Skeletal muscle tissue (tissue), 3 donors: ENCODE measurements at regions not wholly inside any gene's neighbourhood (a gene's known extent, or its start where the extent isn't known, plus 50 kb on each side); places are given as distances from the start of the nearest gene placed in this dataset.
"Not testable (repeated sequence)": the region's sequence is repeated elsewhere in the genome, so short reads cannot be mapped to it uniquely, and the experiment has no call there.

Experiments used
- H3K27ac ChIP-seq: one replicate; pipeline ENCODE4 v1.7.0; 2013; ENCODE audit warnings: mild to moderate bottlenecking, low read depth, low read length, inconsistent platforms
- H3K27me3 ChIP-seq, 3 donors: one replicate each; pipeline ENCODE4 v1.7.0; 2013; ENCODE audit warnings: low read length in 3 of 3; ENCODE audit not compliant: control insufficient read depth in 3 of 3, insufficient read depth in 3 of 3
- H3K36me3 ChIP-seq, 3 donors: one replicate each; pipeline ENCODE4 v1.7.0; 2013; ENCODE audit warnings: low read length in 3 of 3; ENCODE audit not compliant: control insufficient read depth in 3 of 3, insufficient read depth in 3 of 3
- H3K4me1 ChIP-seq, 3 donors: one replicate each; pipeline ENCODE4 v1.7.0; 2013; ENCODE audit warnings: low read length in 3 of 3, mild to moderate bottlenecking in 3 of 3; ENCODE audit not compliant: control insufficient read depth in 3 of 3, insufficient read depth in 3 of 3
- H3K4me3 ChIP-seq, 3 donors: one replicate each; pipeline ENCODE4 v1.7.0; 2013; ENCODE audit warnings: low read length in 3 of 3
- H3K9ac ChIP-seq, 3 donors: one replicate each; pipeline ENCODE4 v1.7.0; 2013; ENCODE audit warnings: low read length in 3 of 3, mild to moderate bottlenecking in 3 of 3, moderate library complexity in 2 of 3, low read depth in 1 of 3
- H3K9me3 ChIP-seq, 3 donors: one replicate each; pipeline ENCODE4 v1.7.0; 2013; ENCODE audit warnings: low read length in 3 of 3; ENCODE audit not compliant: control insufficient read depth in 3 of 3
- donor health status: Osteomylitis.

GRCh38 chr2:131584380-131584779 lies 56.7 kb downstream of the CCDC74A start:
- Histone ChIP-seq H3K4me1 (no peaks in the 10 kb centered on the region), H3K9ac (no peak overlapping the region), H3K36me3 (no peaks in the 10 kb centered on the region), H3K9me3 (no peaks in the 10 kb centered on the region), H3K4me3 (no peak overlapping the region), H3K27ac (no peak overlapping the region), H3K27me3 (peaks cover 0 to 4% (median 3%) of the 10 kb centered on the region in 3 donors)

DNA sequence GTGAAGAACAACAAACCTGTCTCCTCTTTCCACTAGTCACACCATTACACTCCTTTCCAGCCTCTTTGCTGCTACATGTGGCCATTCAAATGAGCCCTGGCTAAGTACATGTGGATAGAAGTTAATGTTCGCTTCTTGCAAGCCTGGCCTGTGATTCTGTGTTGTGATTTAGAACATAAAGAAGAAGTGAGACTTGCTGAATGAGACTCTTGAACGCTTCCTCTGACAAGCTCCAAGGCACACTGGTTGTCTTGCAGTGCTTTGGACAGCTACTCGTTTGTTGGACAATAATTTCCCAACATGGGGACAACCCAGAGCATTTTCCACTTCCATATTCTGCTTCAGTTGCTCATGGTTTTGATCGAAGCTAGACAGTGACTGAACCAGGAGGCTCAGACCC lies 57.3 kb downstream of the CCDC74A start:
- Histone ChIP-seq H3K9me3 (no peaks in the 10 kb centered on the region), H3K4me3 (no peak overlapping the region), H3K27ac (no peak overlapping the region), H3K36me3 (no peaks in the 10 kb centered on the region), H3K27me3 (peaks cover 0 to 7% (median 3%) of the 10 kb centered on the region in 3 donors), H3K9ac (no peak overlapping the region), H3K4me1 (no peaks in the 10 kb centered on the region)

GRCh38 chr2:131588152-131588873 lies 60.6 kb downstream of the CCDC74A start:
- no peak overlapping the region for H3K4me3 ChIP-seq
- H3K27me3 ChIP-seq: peaks cover 0 to 7% (median 3%) of the 10 kb centered on the region in 3 donors
- no peak overlapping the region for H3K27ac ChIP-seq
- no peaks in the 10 kb centered on the region for H3K36me3 ChIP-seq
- no peaks in the 10 kb centered on the region for H3K9me3 ChIP-seq
- no peak overlapping the region for H3K9ac ChIP-seq
- no peaks in the 10 kb centered on the region for H3K4me1 ChIP-seq

DNA sequence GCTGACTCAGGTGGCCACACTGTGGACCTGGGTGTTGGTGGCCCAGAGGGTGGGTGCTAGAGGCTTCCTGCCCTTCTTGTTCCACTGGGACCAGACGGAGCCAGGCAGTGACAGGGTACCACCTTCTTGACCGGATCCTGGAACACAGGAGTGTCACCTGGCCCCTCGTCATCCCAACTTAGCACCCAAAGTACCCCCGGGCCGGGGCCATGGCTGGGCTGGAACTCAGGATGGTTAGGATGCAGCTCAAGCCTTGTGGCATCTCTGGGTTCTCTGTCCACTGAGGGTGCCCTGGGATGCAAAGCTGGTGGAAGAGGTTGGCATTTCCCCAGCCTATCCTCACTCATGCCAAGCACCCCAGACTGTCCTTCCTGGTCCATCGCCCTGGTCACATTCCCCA lies 61.4 kb downstream of the CCDC74A start:
- H3K36me3 ChIP-seq, H3K27me3 ChIP-seq, H3K9ac ChIP-seq, H3K27ac ChIP-seq, H3K9me3 ChIP-seq, H3K4me1 ChIP-seq, H3K4me3 ChIP-seq: not testable (repeated sequence)

DNA sequence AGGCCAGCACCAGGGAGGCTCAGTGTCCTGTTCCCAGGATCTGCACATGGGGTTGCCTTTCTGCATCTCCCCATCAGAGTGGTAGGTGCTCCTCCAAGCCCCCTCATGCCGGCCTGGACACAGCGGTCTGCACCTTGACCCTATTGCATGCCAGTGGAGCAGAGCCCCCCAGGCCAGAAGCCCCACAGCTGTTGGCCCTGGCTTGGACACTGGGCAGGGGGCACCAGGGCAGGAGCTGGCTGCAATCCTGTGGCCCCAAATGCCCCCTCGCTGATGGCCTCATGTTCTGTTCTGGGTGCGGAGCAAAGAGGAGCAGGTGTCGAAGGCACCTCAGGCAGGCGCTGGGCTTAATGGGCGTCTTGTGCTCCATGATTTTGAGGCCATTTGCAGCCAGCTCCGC lies 62.7 kb downstream of the CCDC74A start:
- H3K4me3 ChIP-seq: no peak overlapping the region

GRCh38 chr2:131590896-131591295 lies 63.2 kb downstream of the CCDC74A start:
- no peak overlapping the region for H3K4me3 ChIP-seq

More for the DNA sequence above, 62.7 kb downstream of the CCDC74A start:
- Histone ChIP-seq H3K27ac (no peak overlapping the region), H3K4me1 (no peaks in the 10 kb centered on the region), H3K36me3 (no peaks in the 10 kb centered on the region), H3K9ac (no peak overlapping the region), H3K9me3 (no peaks in the 10 kb centered on the region), H3K27me3 (peaks cover 0 to 7% (median 3%) of the 10 kb centered on the region in 3 donors)

GRCh38 chr2:131596561-131596960 lies 68.9 kb downstream of the CCDC74A start:
- not testable (repeated sequence) for H3K27ac ChIP-seq, H3K36me3 ChIP-seq, H3K4me1 ChIP-seq, H3K4me3 ChIP-seq, H3K9ac ChIP-seq, H3K9me3 ChIP-seq, H3K27me3 ChIP-seq

More at GRCh38 chr2:131590896-131591295, 63.2 kb downstream of the CCDC74A start:
- H3K36me3 ChIP-seq: no peaks in the 10 kb centered on the region
- no peaks in the 10 kb centered on the region for H3K4me1 ChIP-seq
- H3K9me3 ChIP-seq: no peaks in the 10 kb centered on the region
- no peak overlapping the region for H3K9ac ChIP-seq
- peaks cover 0 to 7% (median 3%) of the 10 kb centered on the region in 3 donors for H3K27me3 ChIP-seq
- no peak overlapping the region for H3K27ac ChIP-seq

DNA sequence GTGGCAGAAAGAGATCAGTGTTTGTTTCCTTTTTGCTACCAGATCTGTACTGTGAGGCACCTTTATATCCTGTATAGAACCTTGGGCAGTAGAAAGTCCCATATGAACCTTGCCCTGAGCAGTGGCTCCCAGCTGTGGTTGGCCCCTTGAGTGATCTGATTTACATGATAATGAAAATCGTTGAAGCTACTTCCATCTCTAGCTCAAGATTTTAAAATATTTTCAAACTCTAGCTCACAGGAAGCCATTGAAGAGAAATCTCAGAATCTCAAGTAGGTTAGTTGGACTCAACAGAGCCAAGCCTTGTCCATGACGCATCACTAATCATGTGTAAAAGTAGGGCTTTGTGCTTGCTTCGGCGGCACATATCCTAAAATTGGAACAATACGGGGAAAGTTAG lies 74.8 kb downstream of the CCDC74A start:
- H3K9ac ChIP-seq, H3K36me3 ChIP-seq, H3K27ac ChIP-seq, H3K4me3 ChIP-seq, H3K27me3 ChIP-seq, H3K9me3 ChIP-seq, H3K4me1 ChIP-seq: not testable (repeated sequence)

GRCh38 chr2:131604652-131605051 lies 77.0 kb downstream of the CCDC74A start:
- not testable (repeated sequence) for H3K27me3 ChIP-seq, H3K9me3 ChIP-seq, H3K4me3 ChIP-seq, H3K27ac ChIP-seq, H3K4me1 ChIP-seq, H3K9ac ChIP-seq, H3K36me3 ChIP-seq

DNA sequence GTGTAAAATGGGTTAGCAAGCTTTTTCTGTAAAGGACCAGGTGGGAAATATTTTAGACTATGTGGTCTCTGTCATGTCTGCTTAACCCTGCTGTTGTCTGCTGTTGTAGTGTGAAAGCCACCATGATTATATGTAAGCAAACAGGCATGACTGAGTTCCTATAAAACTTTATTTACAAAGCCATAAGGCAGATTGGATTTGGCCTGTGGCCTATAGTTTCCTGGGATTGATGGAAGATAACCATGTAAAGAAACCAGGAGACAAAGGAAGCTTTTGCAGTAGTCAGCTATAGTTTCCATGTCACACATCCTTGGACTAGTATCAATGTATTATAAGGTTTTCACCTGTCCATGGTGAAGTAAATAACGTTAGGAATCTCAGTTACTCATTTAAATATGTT lies 78.7 kb downstream of the CCDC74A start:
- not testable (repeated sequence) for H3K9ac ChIP-seq, H3K36me3 ChIP-seq, H3K4me1 ChIP-seq, H3K4me3 ChIP-seq, H3K27ac ChIP-seq, H3K9me3 ChIP-seq, H3K27me3 ChIP-seq
